ENCODE measurements at regions not wholly inside any gene's neighbourhood (a gene's known extent, or its start where the extent isn't known, plus 50 kb on each side); places are given as distances from the start of the nearest gene placed in this dataset.

- TF ChIP-seq CTCF (IDR thresholded peaks at IDR 0.05) (no peak), MYC (IDR thresholded peaks at IDR 0.05; ENCODE audit: borderline replicate concordance, low read length) (no peak), MAX (IDR thresholded peaks at IDR 0.05) (no peak), ZFP36 (IDR thresholded peaks at IDR 0.05; ENCODE audit: borderline replicate concordance, partially characterized antibody) (no peak), USF2 (IDR thresholded peaks at IDR 0.05) (no peak), EP300 (IDR thresholded peaks at IDR 0.05) (no peak), PBX3 (IDR thresholded peaks at IDR 0.05) (no peak), POLR2A (IDR thresholded peaks at IDR 0.05; ENCODE audit: low read length) (no peak), RFX5 (IDR thresholded peaks at IDR 0.05) (no peak), SREBF2 (IDR thresholded peaks at IDR 0.05) (no peak), HOXB13 (CRISPR knock-in tag; IDR thresholded peaks at IDR 0.05; ENCODE audit: low read depth) (no peak), PHF8 (IDR thresholded peaks at IDR 0.05; ENCODE audit: borderline replicate concordance, low read depth) (no peak)
These were observed 491.6 kb upstream of the ID2 start for GRCh38 chr2:8190279-8190678.
